HCEC 1CT (cell line): ENCODE measurements at regions not wholly inside any gene's neighbourhood (a gene's known extent, or its start where the extent isn't known, plus 50 kb on each side); places are given as distances from the start of the nearest gene placed in this dataset.

Source experiments
- DNase-seq: peaks from one replicate; pipeline ENCODE4 v3.0.0-alpha.2; 2017

- no peak for DNase-seq
These were observed 1493.0 kb downstream of the AACS start for GRCh38 chr12:126558219-126558618.

- DNase-seq, result no peak
These were observed 1493.6 kb downstream of the AACS start for GRCh38 chr12:126558810-126559209.

- DNase-seq, result no peak
These were observed 1501.8 kb downstream of the AACS start for GRCh38 chr12:126567016-126567415.

GRCh38 chr12:126569706-126570105, 1504.5 kb downstream of the AACS start:
- DNase-seq, result no peak

DNA sequence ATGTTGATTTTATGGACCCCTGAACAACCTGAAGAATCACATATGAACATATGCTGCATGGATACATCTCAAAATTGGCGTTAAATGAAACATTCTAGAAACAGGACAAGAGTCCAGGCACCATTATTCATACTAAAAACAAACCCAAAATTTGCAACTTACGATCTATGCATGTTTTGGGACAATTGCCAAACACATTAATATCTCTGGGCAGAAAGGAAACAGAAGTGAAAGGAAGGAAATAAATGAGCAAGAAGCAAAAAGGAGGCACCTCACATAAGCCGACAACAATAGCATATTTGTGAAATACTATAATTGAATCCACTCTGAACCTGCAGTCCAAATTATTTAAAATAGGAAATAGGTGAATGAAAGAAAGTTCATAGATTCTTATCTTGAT, 1505.3 kb downstream of the AACS start:
- DNase-seq, result no peak

DNA sequence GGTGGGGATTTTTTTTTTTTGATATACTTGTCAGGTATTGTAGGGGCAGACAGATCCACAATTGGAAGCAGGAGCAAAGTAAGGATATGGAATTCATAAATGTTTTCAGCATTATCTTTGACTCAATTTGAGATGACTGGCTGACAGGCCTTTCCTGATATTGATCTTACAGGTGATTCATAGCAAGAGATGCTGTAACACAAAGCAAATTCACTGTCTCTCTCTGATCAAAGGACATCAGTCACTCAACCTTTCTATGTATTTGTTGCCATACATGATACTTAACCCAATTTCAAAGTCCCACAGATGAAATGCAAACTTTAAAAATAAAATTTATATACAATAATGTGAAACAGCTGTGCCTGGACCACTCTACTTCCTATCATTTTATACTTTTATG, 1506.9 kb downstream of the AACS start:
- no peak for DNase-seq

DNA sequence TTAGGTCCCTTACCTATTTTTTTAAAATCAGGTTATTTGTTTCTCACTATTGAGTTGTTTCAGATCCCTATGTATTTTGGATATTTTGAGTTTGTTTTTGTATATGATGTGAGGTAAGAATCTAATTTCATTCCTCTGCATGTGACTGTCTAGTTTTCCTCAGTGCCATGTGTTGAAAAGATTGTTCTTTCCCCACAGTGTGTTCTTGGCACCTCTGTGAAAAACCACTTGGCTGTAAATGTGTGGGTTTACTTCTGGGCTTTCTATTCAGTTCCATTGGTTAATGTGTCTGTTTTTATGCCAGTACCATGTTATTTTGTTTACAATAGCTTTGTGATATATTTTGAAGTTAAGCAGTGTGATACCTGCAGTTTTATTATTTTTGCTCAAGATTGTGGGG, 1516.4 kb downstream of the AACS start:
- DNase-seq, result no peak

GRCh38 chr12:126582231-126582630, 1517.0 kb downstream of the AACS start:
- DNase-seq, result no peak

GRCh38 chr12:126588586-126589249, 1523.5 kb downstream of the AACS start:
- DNase-seq, result no peak

DNA sequence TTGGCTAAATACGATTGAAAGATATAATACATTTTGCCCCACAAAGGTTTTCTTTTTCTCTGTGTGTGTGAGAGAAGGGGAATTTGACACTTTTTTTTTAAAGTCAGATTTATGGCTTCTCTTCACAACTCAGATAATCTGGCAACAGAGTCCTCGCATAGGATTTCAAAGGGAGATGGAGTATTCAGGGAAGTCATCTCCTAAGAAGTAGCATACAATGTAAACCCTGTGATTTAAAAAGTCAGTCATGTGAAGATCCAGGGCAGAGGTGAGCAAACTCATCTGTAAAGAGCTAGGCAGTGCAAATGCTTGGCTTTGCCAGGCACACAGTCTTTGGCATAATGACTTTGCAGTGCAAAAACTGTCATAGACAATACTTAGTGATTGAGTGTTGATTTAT, 1526.3 kb downstream of the AACS start:
- DNase-seq, result no peak

DNA sequence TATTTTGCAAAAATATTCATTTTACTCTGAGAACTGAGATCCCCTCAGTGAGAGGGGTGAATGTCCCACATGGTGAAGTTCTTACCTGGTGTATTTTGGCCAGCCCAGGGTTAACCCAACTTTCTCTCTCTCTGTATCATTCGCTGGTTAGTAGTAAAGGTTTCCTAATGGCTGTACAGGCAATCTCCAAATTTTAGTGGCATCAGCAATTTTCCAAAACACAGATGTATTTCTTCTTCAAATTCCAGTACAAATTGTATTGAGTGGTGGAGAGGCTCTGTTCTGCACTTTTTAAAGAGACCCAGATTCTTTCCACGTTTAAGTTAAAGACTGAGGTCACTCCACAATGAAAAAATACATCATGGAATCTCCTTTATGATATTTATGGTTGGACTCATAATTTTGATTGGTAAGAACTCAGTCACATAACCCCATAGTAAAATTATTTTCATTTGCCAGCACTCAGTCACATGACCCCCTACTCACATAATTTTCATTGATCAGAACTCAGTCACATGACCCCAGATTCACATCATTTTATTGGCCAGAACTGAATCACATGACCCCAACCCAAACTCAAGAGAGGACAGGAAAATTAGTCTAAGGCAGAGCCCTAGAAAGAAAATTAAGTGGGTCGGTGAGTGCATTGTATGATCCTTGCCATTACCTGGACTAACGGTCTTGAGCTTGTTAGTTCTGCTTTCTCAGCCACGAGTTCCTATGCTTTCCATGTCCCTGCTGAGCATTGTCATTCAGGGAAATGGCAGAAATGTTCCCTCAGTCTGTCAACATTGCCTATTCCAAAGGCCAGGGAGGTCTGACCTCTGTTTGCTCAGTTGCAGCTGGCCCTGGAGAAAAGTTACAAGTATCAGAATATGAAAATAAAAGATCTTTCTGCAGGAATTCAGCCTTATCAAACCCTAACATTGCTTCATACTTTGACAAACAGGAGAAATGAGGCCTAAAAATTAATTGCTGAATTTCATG, 1536.2 kb downstream of the AACS start:
- no peak for DNase-seq

DNA sequence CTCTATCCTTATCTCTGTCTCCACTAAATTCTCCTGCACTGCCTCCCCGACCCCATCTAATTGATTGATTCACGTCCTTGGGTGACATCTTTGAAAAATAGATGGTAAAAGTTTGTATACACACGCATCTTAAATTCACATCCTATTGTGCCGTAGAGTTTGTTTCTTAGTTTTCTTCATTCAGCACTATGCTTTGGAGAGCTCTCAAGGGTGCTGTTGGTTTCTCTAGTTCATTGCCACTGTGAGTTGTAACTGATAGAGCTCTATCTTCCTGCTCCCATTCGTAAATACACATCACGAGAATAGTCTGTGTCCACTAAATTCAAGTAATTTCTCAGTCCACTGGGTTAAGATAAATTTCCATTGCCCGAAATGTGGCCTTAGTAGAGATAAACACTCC, 1537.4 kb downstream of the AACS start:
- no peak for DNase-seq

DNA sequence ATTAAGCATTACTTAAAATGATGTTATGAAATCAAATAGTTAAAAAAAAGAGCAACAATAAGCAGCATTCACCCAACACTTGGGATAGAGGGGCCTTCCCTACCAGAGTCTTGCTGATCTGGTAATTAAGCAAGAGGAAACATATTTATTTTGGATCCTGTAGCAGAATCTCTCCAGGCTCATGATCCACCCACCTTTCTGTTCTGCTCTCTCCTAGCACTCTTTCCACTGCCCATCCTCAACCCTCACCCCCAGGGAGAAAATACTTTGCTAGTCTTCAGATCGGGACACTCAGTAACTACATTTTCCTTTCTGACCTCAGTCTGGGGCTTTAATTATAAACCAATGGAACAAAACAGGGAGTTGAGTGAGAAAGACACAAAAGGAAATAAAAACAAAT, 1541.9 kb downstream of the AACS start:
- no peak for DNase-seq

GRCh38 chr12:126607867-126608266, 1542.6 kb downstream of the AACS start:
- DNase-seq, result no peak

DNA sequence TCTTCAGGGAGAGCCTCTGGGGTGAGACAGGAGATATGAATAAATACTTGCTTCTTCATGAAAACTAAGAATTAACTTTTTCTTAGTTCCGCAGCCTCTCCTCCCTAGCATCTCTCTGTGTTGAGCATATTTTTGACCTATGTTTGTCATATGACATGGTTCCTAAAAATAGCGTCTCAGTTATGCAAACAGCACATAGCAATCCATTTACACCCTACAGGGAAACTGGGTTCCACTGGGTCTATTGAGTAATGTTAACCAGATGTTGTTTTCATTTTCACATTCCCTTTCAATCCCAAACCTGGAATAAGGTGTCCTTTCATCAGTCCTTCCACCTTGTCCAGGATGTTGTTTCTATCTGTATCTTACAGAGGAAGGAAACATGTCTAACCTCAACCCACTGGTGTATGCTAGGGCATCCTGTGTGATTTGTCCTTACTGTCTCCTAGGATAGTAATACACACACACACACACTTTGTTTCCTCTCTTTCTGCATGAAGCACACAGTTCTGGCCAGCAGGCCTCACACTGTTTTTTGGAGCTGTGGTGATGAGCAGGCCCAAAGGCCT, 1543.5 kb downstream of the AACS start:
- no peak for DNase-seq

DNA sequence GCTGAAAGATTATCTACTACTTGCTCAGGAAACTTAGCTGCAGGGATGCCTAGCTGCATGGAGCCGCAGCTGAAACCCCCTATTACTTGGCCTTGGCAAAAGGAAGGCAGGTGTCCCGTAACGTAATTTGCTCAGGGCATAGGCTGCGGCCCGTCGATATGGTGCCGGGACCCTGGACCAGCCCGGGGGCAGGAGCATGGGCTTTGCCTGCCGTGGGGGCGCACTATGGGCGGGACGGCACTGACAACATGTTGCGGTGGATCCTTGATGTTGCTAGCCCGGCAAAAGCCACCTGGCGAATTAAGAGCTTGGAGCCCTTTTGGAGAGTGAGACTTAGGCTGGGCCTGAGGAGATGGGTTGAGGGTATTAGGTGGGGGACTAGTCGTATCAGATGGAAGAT, 1551.2 kb downstream of the AACS start:
- DNase-seq, result no peak

DNA sequence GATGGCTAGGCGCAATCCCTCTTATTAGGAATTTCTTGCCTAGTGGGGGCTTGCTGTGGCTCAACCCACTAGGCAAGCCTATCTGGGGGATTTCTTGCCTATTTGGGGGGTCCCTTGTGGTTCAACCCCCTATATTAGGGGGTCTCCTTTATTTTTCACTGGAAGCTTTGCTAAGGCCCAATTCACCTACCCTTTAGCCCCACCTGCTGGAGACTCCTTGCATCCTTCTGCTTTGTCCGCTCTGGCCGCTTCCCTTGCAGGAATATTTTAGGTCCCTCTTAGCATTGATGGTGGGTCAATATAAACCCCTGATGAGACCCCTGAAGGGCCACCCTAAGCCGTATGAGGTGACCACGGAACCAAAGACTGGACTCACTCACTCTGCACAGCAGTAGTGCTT, 1552.1 kb downstream of the AACS start:
- DNase-seq, result no peak

GRCh38 chr12:126627596-126627995, 1562.4 kb downstream of the AACS start:
- DNase-seq, result no peak

GRCh38 chr12:126636821-126637220, 1571.6 kb downstream of the AACS start:
- DNase-seq, result no peak

- no peak for DNase-seq
These were observed 1579.2 kb downstream of the AACS start for GRCh38 chr12:126644236-126645020.

DNA sequence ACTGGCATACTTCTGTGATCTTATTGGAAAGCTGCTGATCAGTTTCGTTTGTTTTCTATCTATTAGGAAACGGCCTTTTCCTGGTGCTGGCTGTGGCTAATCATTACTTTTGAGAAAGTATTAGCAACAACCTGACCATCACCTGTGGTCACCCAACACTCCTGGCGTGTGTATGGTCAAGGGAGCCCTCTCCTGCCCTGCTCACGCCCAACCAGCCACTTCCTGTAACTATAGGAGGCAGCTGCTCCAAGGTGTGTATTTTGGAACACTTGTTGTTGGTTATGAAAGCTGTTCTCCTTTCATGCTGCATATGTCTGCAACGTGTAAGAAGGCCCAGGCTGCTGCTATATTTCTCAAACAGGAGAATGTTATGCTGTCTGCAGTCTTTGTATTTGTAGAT, 1582.8 kb downstream of the AACS start:
- no peak for DNase-seq

- no peak for DNase-seq
These were observed 1585.9 kb downstream of the AACS start for GRCh38 chr12:126651133-126651532.
